Peyer's patch (tissue), 4 donors: ENCODE measurements at regions not wholly inside any gene's neighbourhood (a gene's known extent, or its start where the extent isn't known, plus 50 kb on each side); places are given as distances from the start of the nearest gene placed in this dataset.

Experiments used
- CTCF ChIP-seq, 6 experiments: fragments of 450-650 bp in 4 of 6; fragments of 200-600 bp in 2 of 6; sonication (generic) in 1 of 6; IDR thresholded peaks; one replicate each; pipeline ENCODE4 v1.5.1; 2017 to 2019; ENCODE audit warnings: antibody characterized with exemption in 6 of 6, mild to moderate bottlenecking in 3 of 6, moderate library complexity in 1 of 6
- POLR2A ChIP-seq, 2 donors: fragments of 450-650 bp; IDR thresholded peaks; one replicate each; pipeline ENCODE4 v1.5.1; 2017; ENCODE audit warnings: antibody characterized with exemption in 2 of 2, mild to moderate bottlenecking in 2 of 2, moderate library complexity in 2 of 2

DNA sequence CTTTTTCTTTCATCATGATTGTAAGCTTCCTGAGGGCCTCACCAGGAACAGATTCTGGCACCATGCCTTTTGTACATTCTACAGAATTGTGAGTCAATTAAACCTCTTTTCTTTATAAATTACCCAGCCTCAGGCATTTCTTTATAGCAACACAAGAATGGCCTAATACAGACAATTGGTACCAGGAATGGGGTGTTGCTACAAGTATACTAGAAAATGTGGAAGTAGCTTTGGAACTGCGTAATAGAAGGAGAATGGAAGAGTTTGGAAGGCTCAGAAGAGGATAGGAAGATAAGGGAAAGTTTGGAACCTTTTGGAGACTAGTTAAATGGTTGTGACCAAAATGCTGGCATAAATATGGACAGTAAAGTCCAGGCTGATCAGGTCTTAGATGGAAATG, 108.9 kb upstream of the PLSCR4 start:
- TF ChIP-seq CTCF (IDR thresholded peaks at IDR 0.05) = no peak
- no peak for TF ChIP-seq POLR2A (IDR thresholded peaks at IDR 0.05)
